Neural progenitor cell (in vitro differentiated cells): ENCODE measurements at regions not wholly inside any gene's neighbourhood (a gene's known extent, or its start where the extent isn't known, plus 50 kb on each side); places are given as distances from the start of the nearest gene placed in this dataset.

Experiments
- EZH2 ChIP-seq: fragments of 200-600 bp; sonication (generic); IDR thresholded peaks from 2 replicates; pipeline ENCODE4 v1.6.1; 2017; ENCODE audit warnings: antibody characterized with exemption, mild to moderate bottlenecking, moderate library complexity
- EZH2phosphoT487 ChIP-seq: fragments of 200-600 bp; sonication (generic); IDR thresholded peaks from 2 replicates; pipeline ENCODE4 v1.6.1; 2017; ENCODE audit warnings: antibody characterized with exemption
- TF ChIP-seq, protein P1 (sequence below): fragments of 200-600 bp; sonication (generic); IDR thresholded peaks from 2 replicates; pipeline ENCODE4 v1.5.1; 2017; ENCODE audit warnings: antibody characterized with exemption, mild to moderate bottlenecking

DNA sequence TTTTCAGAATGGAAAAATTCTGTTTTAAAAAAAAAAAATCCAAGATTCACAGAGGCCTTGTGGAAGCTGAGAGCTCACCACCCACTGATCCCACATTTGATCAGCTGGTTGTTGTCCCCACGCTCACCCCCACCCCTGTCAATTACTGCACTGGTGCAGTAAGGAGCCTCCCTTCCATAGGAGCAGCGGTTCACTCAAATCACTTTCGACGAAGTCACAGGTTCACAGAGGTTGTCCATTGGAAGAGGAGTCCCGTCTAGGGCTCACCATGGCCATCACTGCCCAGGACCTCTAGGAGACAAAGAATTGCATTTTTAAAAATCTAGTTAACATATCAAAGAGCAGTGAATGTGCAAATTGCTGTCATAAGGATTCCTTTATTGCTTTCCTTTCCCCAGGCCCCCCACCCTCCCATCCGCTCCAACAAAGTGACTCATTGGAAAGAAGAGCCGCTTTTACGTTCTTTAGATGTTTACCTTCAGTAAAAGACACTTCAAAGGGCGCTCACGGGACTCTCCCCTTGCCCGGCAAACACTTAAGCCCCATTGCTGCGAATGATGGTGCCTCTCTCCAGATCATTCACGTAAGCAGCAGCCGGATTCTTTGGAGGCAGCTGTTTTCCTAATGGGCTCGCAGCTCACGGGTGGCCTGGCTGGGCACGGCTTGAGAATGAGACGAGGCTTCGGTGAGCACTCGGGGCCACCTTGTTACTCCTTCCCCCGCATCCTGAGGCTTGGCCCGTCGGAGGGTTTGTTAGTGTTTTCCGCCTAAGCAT lies 165.5 kb upstream of the SALL3 start:
- TF ChIP-seq, protein P1, sequence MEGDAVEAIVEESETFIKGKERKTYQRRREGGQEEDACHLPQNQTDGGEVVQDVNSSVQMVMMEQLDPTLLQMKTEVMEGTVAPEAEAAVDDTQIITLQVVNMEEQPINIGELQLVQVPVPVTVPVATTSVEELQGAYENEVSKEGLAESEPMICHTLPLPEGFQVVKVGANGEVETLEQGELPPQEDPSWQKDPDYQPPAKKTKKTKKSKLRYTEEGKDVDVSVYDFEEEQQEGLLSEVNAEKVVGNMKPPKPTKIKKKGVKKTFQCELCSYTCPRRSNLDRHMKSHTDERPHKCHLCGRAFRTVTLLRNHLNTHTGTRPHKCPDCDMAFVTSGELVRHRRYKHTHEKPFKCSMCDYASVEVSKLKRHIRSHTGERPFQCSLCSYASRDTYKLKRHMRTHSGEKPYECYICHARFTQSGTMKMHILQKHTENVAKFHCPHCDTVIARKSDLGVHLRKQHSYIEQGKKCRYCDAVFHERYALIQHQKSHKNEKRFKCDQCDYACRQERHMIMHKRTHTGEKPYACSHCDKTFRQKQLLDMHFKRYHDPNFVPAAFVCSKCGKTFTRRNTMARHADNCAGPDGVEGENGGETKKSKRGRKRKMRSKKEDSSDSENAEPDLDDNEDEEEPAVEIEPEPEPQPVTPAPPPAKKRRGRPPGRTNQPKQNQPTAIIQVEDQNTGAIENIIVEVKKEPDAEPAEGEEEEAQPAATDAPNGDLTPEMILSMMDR = no peak
- TF ChIP-seq EZH2 (no peak), EZH2phosphoT487 (no peak)
